A673 (cell line): ENCODE measurements at regions not wholly inside any gene's neighbourhood (a gene's known extent, or its start where the extent isn't known, plus 50 kb on each side); places are given as distances from the start of the nearest gene placed in this dataset.
"Not testable (repeated sequence)": the region's sequence is repeated elsewhere in the genome, so short reads cannot be mapped to it uniquely, and the experiment has no call there.

Experiments
- BruUV-seq: library from RNA; stranded (reverse); fragments of 400-500 nt; replicated peaks from 2 replicates; lab custom pipeline; 2021; lab: Mats Ljungman, UMichigan
- CTCF ChIA-PET: fragments of 300-600 bp; sonication (Branson Sonifier 250); formaldehyde crosslinking; loops from one replicate; lab custom pipeline; 2022; ENCODE audit warnings: antibody characterized with exemption; lab: Charles Lee
- POLR2A ChIA-PET: fragments of 300-600 bp; sonication (Branson Sonifier 250); formaldehyde crosslinking; loops from one replicate; lab custom pipeline; 2022; ENCODE audit warnings: antibody characterized with exemption; ENCODE audit not compliant: low non-redundant PET; lab: Charles Lee
- DNase-seq: peaks from one replicate; pipeline ENCODE4 v3.0.0-alpha.2; 2015; ENCODE audit warnings: low spot score
- H3K27ac ChIP-seq: fragments of 200-600 bp; sonication (generic); 2 replicates; pipeline ENCODE4 v1.5.1; 2016; ENCODE audit warnings: mixed run types, low read depth, mild to moderate bottlenecking, mixed read lengths, antibody characterized with exemption, low read length; ENCODE audit not compliant: poor library complexity, severe bottlenecking
- H3K27me3 ChIP-seq: fragments of 200-600 bp; sonication (generic); replicated peaks from 2 replicates; pipeline ENCODE4 v1.6.1; 2017; ENCODE audit warnings: mixed run types, low read depth, mild to moderate bottlenecking, mixed read lengths, antibody characterized with exemption, low read length; ENCODE audit not compliant: insufficient read depth, poor library complexity
- H3K36me3 ChIP-seq: fragments of 200-600 bp; sonication (generic); 2 replicates; pipeline ENCODE4 v1.6.1; 2016; ENCODE audit warnings: mixed run types, mild to moderate bottlenecking, mixed read lengths, antibody characterized with exemption, low read length; ENCODE audit not compliant: insufficient read depth, poor library complexity, severe bottlenecking
- H3K4me1 ChIP-seq: fragments of 200-600 bp; sonication (generic); 2 replicates; pipeline ENCODE4 v1.6.1; 2017; ENCODE audit warnings: mixed run types, mild to moderate bottlenecking, mixed read lengths, antibody characterized with exemption, low read length; ENCODE audit not compliant: insufficient read depth, poor library complexity, severe bottlenecking
- H3K4me3 ChIP-seq: fragments of 200-600 bp; sonication (generic); 2 replicates; pipeline ENCODE4 v1.5.1; 2016; ENCODE audit warnings: low read depth, mixed run types, mild to moderate bottlenecking, mixed read lengths, low read length; ENCODE audit not compliant: poor library complexity, severe bottlenecking
- H3K9me3 ChIP-seq: fragments of 200-600 bp; sonication (generic); 2 replicates; pipeline ENCODE4 v1.6.1; 2016; ENCODE audit warnings: mixed run types, low read depth, mild to moderate bottlenecking, mixed read lengths, antibody characterized with exemption, low read length; ENCODE audit not compliant: poor library complexity, severe bottlenecking
- EZH2 ChIP-seq: fragments of 200-600 bp; sonication (generic); IDR thresholded peaks from 2 replicates; pipeline ENCODE4 v1.6.1; 2017; ENCODE audit warnings: borderline replicate concordance, low read depth, mild to moderate bottlenecking, mixed read lengths, antibody characterized with exemption, low read length; ENCODE audit not compliant: poor library complexity, severe bottlenecking
- intact Hi-C: fragments of 100-400 bp; cut with micrococcal nuclease; formaldehyde crosslinking; loops from one replicate; pipeline ENCODE4 v1.10.0; 2022; ENCODE audit not compliant: unreplicated experiment
- TF ChIP-seq, protein P1 (sequence below): fragments of 300-800, 200-600 bp; sonication (generic); conservative IDR thresholded peaks from 2 replicates; pipeline ENCODE4 v1.5.1; 2017; ENCODE audit warnings: low read depth, mild to moderate bottlenecking, antibody characterized with exemption, low read length, moderate library complexity, mixed read lengths

GRCh38 chr6:44020148-44020547 lies 107.1 kb downstream of the MRPL14 start:
- H3K27ac ChIP-seq, result no peak overlapping the region
- BruUV-seq, result no TSS peak
- H3K4me1 ChIP-seq, result peaks cover 5% of the 10 kb centered on the region
- DNase-seq, result no peak
- TF ChIP-seq, protein P1, sequence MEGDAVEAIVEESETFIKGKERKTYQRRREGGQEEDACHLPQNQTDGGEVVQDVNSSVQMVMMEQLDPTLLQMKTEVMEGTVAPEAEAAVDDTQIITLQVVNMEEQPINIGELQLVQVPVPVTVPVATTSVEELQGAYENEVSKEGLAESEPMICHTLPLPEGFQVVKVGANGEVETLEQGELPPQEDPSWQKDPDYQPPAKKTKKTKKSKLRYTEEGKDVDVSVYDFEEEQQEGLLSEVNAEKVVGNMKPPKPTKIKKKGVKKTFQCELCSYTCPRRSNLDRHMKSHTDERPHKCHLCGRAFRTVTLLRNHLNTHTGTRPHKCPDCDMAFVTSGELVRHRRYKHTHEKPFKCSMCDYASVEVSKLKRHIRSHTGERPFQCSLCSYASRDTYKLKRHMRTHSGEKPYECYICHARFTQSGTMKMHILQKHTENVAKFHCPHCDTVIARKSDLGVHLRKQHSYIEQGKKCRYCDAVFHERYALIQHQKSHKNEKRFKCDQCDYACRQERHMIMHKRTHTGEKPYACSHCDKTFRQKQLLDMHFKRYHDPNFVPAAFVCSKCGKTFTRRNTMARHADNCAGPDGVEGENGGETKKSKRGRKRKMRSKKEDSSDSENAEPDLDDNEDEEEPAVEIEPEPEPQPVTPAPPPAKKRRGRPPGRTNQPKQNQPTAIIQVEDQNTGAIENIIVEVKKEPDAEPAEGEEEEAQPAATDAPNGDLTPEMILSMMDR, result no peak
- TF ChIP-seq EZH2, result no peak
- ChIA-PET POLR2A (no interaction called here), CTCF (no interaction called here)
- H3K36me3 ChIP-seq, result no peaks in the 10 kb centered on the region
- intact Hi-C loops, result no loop called here
- peaks cover 5% of the 10 kb centered on the region for H3K9me3 ChIP-seq
- H3K4me3 ChIP-seq, result no peak overlapping the region
- no peaks in the 10 kb centered on the region for H3K27me3 ChIP-seq

- DNase-seq, intact Hi-C loops, BruUV-seq, H3K27ac ChIP-seq, H3K9me3 ChIP-seq, H3K4me3 ChIP-seq, POLR2A ChIA-PET, H3K4me1 ChIP-seq, H3K36me3 ChIP-seq, H3K27me3 ChIP-seq, CTCF ChIA-PET: not testable (repeated sequence)
Measured at GRCh38 chr6:44017307-44017706, 109.9 kb downstream of the MRPL14 start.

DNA sequence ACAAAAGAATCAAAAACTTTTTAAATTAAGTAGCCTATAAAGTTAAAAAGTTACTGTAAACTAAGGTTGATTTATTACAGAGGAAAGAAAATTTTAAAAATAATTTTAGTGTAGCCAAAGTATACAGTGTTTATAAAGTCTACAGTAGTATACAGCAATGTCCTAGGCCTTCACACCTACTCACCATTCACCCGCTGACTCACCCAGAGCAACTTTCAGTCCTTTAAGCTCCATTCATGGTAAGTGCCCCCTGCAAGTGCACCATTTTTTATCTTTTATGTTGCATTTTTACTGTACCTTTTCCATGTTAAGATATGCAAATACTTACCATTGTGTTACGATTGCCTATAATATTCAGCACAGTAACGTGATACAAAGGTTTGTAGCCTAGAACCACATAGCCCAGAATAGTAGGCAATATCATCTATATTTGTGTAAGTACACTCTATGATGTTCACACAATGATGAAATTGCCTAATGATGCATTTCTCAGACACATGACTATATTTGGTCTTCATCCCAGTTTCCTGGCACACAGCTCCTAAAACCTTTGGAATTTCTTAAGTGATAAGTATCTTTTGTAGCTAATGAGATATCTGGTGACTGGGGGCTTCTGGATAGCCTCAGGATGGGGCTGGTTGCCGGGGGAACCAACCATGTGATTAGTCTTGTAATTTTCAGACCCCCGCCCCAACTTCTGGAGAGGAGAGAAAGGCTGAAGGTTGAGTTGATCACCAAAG lies 111.0 kb downstream of the MRPL14 start:
- H3K27ac ChIP-seq, result no peak overlapping the region
- H3K4me3 ChIP-seq, result no peak overlapping the region
- H3K9me3 ChIP-seq, result peaks cover 5% of the 10 kb centered on the region
- BruUV-seq, result no TSS peak
- H3K27me3 ChIP-seq, result no peaks in the 10 kb centered on the region
- no peak for DNase-seq
- intact Hi-C loops, result no loop called here
- H3K4me1 ChIP-seq, result no peaks in the 10 kb centered on the region
- POLR2A ChIA-PET, result no interaction called here
- TF ChIP-seq EZH2, result no peak
- TF ChIP-seq, protein P1, result no peak
- H3K36me3 ChIP-seq, result no peaks in the 10 kb centered on the region
- CTCF ChIA-PET, result no interaction called here

DNA sequence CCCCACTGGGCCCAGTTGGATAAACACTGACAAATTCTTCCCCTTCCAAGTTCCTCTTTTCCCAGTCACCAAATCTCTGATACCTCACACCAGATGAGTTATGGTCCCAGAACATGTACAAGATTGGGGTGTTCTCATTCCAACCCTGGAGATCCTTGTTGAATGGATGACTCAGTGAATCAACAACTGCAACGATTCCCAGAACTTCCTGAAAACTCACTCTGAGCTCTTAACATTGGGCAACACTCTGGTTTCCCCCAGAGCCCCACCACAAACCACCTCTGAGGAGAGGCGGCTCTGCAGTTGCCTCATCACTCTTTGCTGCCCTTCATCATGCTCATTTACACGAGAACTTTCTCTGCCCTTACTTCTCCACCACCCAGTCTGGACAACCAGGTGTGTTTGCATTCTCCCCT lies 115.2 kb downstream of the MRPL14 start:
- no peaks in the 10 kb centered on the region for H3K36me3 ChIP-seq
- TF ChIP-seq EZH2, result no peak
- TF ChIP-seq, protein P1, result no peak
- ChIA-PET POLR2A (no interaction called here), CTCF (no interaction called here)
- H3K27ac ChIP-seq, result no peak overlapping the region
- intact Hi-C loops, result no loop called here
- no peaks in the 10 kb centered on the region for H3K27me3 ChIP-seq
- no TSS peak for BruUV-seq
- DNase-seq, result no peak
- H3K9me3 ChIP-seq, result peaks cover under 1% of the 10 kb centered on the region
- peaks cover 9% of the 10 kb centered on the region for H3K4me1 ChIP-seq
- H3K4me3 ChIP-seq, result no peak overlapping the region
